Right lobe of liver (tissue), 6 donors: ENCODE measurements at regions not wholly inside any gene's neighbourhood (a gene's known extent, or its start where the extent isn't known, plus 50 kb on each side); places are given as distances from the start of the nearest gene placed in this dataset.
A peak's percentile ranks its signal among the peaks of the same experiment; 100 is the strongest.

Experiments
- ATAC-seq, 4 donors: fragments of 200-7000 bp; cut with Tn5 transposase; one replicate each; pipeline ENCODE4 v1.9.1; 2020; ENCODE audit warnings: mild to moderate bottlenecking in 4 of 4, moderate library complexity in 4 of 4
- DNase-seq, 3 donors: peaks; one replicate each; pipeline ENCODE4 v3.0.0-alpha.2; 2020
- H3K27ac ChIP-seq, 3 donors: fragments of 200-600 bp; one replicate each; pipeline ENCODE4 v1.8.0; 2022
- H3K27me3 ChIP-seq, 2 donors: fragments of 200-600 bp; one replicate each; pipeline ENCODE4 v1.8.0; 2022
- H3K36me3 ChIP-seq, 4 donors: fragments of 200-600 bp; sonication (generic) in 1 of 4; one replicate each; pipeline versions ENCODE4 v1.5.1 to v1.8.0; 2017 to 2022; ENCODE audit warnings: control low read depth in 1 of 4
- H3K4me1 ChIP-seq, 4 donors: fragments of 200-600 bp; sonication (generic) in 1 of 4; one replicate each; pipeline versions ENCODE4 v1.5.1 to v1.8.0; 2017 to 2022; ENCODE audit warnings: control low read depth in 1 of 4
- H3K4me3 ChIP-seq, 3 donors: fragments of 200-600 bp; one replicate each; pipeline ENCODE4 v1.8.0; 2022
- H3K9me3 ChIP-seq, 4 donors: fragments of 200-600 bp; sonication (generic) in 1 of 4; one replicate each; pipeline versions ENCODE4 v1.5.1 to v1.8.0; 2017 to 2022; ENCODE audit warnings: control low read depth in 1 of 4
- POLR2A ChIP-seq: fragments of 450-650 bp; IDR thresholded peaks from one replicate; pipeline ENCODE4 v1.6.1; 2017; ENCODE audit warnings: antibody characterized with exemption, mild to moderate bottlenecking
- WGBS: methylation state at CpG from one replicate; pipeline ENCODE4 v1.1.6; 2018; ENCODE audit warnings: low coverage, low lambda C conversion rate; ENCODE audit not compliant: insufficient coverage; ENCODE audit errors: missing lambda C conversion rate; 5-methylcytosine and 5-hydroxymethylcytosine counted together
- intact Hi-C, 2 donors: fragments of 100-400 bp; cut with DNase I; formaldehyde crosslinking; loops; one replicate each; pipeline versions ENCODE4 v1.11.2 to v1.14.1; 2022
- TF ChIP-seq, protein P1 (sequence below), 4 donors: fragments of 200-600 bp in 3 of 4; fragments of 450-650 bp in 1 of 4; IDR thresholded peaks; one replicate each; pipeline versions ENCODE4 v1.5.1 to v1.8.0; 2016 to 2022; ENCODE audit warnings: antibody characterized with exemption in 4 of 4, mild to moderate bottlenecking in 2 of 4
- donor health status: DM: no; HTN: yes; CAD: no.
- donor health status: DM: no; HTN: no; CAD: no.
- donor health status: DM: no; HTN: no; CAD: no.
- donor health status: DM: no; HTN: yes; CAD: no.
- donor health status: DM: no; HTN: yes; CAD: no.

DNA sequence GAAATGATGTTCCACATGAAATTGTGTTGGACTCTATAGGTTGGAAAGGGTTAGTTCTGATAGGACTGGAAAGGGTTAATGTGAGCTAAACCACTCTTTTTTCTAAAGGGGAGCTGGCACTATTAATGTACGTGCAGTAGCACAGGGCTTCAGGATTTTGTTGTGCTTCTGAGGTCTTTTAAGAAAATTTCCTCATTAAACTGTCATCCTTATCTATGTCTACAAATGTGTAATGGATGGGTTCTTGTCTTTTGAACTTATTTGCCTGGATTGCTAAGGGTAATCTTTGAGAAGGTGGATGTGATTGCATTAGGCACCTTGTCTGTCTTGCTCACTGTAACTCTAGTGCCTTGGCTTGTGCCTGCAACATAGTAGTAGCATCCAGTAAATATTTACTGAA is 106.0 kb upstream of the SLC4A4 start:
- intact Hi-C loops: no loop called here
- ATAC-seq (no peak), DNase-seq (no peak)
- Histone ChIP-seq H3K27me3 (no peaks in the 10 kb centered on the region), H3K27ac (peak overlapping the region in 2 of 3 donors; percentile 94 to 97), H3K36me3 (no peaks in the 10 kb centered on the region), H3K9me3 (no peaks in the 10 kb centered on the region), H3K4me1 (peaks cover 0 to 48% (median 22%) of the 10 kb centered on the region in 4 donors), H3K4me3 (no peak overlapping the region)
- WGBS: 54% methylated on average over 1 of the region's 1 CpG
- TF ChIP-seq, protein P1, sequence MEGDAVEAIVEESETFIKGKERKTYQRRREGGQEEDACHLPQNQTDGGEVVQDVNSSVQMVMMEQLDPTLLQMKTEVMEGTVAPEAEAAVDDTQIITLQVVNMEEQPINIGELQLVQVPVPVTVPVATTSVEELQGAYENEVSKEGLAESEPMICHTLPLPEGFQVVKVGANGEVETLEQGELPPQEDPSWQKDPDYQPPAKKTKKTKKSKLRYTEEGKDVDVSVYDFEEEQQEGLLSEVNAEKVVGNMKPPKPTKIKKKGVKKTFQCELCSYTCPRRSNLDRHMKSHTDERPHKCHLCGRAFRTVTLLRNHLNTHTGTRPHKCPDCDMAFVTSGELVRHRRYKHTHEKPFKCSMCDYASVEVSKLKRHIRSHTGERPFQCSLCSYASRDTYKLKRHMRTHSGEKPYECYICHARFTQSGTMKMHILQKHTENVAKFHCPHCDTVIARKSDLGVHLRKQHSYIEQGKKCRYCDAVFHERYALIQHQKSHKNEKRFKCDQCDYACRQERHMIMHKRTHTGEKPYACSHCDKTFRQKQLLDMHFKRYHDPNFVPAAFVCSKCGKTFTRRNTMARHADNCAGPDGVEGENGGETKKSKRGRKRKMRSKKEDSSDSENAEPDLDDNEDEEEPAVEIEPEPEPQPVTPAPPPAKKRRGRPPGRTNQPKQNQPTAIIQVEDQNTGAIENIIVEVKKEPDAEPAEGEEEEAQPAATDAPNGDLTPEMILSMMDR (IDR thresholded peaks at IDR 0.05): no peak
- no peak for TF ChIP-seq POLR2A

DNA sequence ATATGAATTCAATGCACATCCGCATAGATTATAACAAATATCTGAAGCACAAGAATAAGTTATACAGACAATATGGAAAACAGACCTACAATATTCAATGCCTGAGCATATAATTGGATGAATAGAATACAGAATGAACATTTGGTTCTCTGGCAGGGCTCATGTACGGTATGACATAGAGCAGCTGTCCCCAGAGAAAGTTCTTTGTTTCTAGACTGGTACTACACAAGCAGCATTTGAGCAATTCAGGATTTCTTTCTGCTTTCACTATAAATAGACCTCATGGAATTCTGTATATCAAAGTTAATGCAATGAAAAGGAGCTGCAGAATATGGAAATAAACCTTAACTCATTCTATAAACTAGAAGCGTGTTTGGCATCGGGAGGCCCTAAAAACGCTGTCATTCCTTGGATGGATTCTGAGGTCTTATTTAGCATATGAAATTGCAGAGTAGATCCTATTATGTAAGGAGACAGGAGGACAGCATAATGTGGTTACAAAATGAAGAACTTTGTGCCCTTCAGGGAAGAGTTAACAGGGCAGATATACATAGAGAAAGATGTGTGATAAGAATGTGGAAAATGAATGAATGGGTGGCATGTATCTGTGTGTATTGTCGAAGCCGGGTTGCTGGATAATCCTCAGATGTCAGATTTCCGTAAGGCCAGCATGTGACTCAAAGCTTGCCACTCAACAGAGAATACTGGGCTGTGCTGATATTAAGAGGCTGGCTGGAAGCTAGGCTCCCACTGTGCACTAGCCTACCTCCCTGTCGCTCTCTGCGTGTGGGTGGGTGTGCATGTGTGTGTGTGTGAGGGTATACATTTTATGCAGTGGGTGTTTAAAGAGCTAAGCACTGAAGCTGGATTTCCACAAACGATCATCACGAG is 103.3 kb upstream of the SLC4A4 start:
- intact Hi-C loops: no loop called here
- no peak for DNase-seq
- no peak overlapping the region for H3K4me3 ChIP-seq
- no peak for TF ChIP-seq POLR2A
- TF ChIP-seq, protein P1 (IDR thresholded peaks at IDR 0.05): no peak
- ATAC-seq: no peak
- no peaks in the 10 kb centered on the region for H3K27me3 ChIP-seq
- peaks cover 0 to 47% (median 22%) of the 10 kb centered on the region in 4 donors for H3K4me1 ChIP-seq
- WGBS: 68% methylated on average over 10 of the region's 12 CpGs
- no peaks in the 10 kb centered on the region for H3K9me3 ChIP-seq
- no peak overlapping the region for H3K27ac ChIP-seq
- no peaks in the 10 kb centered on the region for H3K36me3 ChIP-seq

DNA sequence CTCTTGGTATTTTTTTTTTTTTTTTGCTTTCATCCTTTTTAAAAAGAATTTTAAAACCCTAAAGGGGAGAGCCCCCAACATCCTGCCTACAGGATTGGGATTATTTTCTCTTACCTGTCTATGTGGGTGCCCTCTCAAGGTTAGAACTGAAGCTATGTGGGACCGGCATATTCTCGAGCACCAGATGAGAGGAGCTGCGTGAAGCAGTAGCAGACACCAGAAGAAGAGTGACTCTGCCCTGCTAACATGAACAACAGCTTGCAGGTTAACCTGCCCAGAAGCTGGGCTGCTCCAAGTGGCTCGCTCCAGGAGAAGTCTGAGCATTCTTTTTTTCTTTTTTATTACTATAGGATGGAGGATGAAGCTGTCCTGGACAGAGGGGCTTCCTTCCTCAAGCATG is 102.6 kb upstream of the SLC4A4 start:
- Histone ChIP-seq H3K27me3 (no peaks in the 10 kb centered on the region), H3K9me3 (no peaks in the 10 kb centered on the region), H3K36me3 (no peaks in the 10 kb centered on the region), H3K4me3 (no peak overlapping the region), H3K4me1 (peaks cover 0 to 47% (median 23%) of the 10 kb centered on the region in 4 donors), H3K27ac (no peak overlapping the region)
- intact Hi-C loops: no loop called here
- WGBS: 87% methylated on average over 2 of the region's 4 CpGs
- ATAC-seq (no peak), DNase-seq (no peak)
- no peak for TF ChIP-seq POLR2A
- TF ChIP-seq, protein P1 (IDR thresholded peaks at IDR 0.05): no peak

DNA sequence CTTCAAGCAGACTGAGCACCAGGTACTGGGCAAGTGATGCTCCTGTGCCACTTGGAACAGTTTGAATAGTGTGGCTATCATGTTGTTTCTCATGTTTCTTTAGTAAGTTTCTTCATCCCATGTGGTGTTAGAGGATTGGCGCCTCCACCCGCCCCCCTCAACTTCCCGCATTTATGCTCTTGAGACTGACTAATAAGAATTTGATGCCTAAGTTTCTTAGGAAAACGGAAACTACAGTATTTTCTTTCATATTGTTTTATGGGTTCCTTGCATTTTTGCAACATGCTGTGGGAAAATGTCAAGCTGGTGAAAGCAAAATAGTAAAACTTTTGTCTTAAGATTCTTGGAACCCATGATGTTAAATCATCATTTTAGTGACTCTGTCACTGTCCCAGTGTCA is 101.2 kb upstream of the SLC4A4 start:
- no peak for DNase-seq
- Histone ChIP-seq H3K4me3 (no peak overlapping the region), H3K9me3 (no peaks in the 10 kb centered on the region), H3K27ac (no peak overlapping the region), H3K27me3 (no peaks in the 10 kb centered on the region), H3K36me3 (no peaks in the 10 kb centered on the region), H3K4me1 (peaks cover 0 to 43% (median 20%) of the 10 kb centered on the region in 4 donors)
- no peak for ATAC-seq
- TF ChIP-seq, protein P1 (IDR thresholded peaks at IDR 0.05): no peak
- TF ChIP-seq POLR2A: no peak
- intact Hi-C loops: no loop called here
- 93% methylated on average over 4 of the region's 4 CpGs for WGBS
